Activated T-cell treated with anti-CD3 and anti-CD28 coated beads for 24 hours (primary cell): ENCODE measurements at regions not wholly inside any gene's neighbourhood (a gene's known extent, or its start where the extent isn't known, plus 50 kb on each side); places are given as distances from the start of the nearest gene placed in this dataset.
"Not testable (repeated sequence)": the region's sequence is repeated elsewhere in the genome, so short reads cannot be mapped to it uniquely, and the experiment has no call there.

Source experiments
- DNase-seq: peaks from one replicate; pipeline ENCODE4 v3.0.0-alpha.2; 2020; ENCODE audit warnings: low read depth

GRCh38 chr2:132220589-132220988, 58.8 kb upstream of the ANKRD30BL start:
- DNase-seq: not testable (repeated sequence)

DNA sequence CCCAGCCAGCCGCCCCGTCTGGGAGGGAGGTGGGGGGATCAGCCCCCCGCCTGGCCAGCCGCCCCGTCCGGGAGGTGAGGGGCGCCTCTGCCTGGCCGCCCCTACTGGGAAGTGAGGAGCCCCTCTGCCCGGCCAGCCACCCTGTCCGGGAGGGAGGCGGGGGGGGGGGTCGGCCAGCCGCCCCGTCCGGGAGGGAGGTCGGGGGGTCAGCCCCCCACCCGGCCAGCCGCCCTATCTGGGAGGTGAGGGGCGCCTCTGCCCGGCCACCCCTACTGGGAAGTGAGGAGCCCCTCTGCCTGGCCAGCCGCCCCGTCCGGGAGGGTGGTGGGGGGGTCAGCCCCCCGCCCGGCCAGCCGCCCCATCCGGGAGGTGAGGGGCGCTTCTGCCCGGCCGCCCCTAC, 60.1 kb upstream of the ANKRD30BL start:
- not testable (repeated sequence) for DNase-seq

GRCh38 chr2:132252191-132252893, 90.6 kb upstream of the ANKRD30BL start:
- DNase-seq: no peak

DNA sequence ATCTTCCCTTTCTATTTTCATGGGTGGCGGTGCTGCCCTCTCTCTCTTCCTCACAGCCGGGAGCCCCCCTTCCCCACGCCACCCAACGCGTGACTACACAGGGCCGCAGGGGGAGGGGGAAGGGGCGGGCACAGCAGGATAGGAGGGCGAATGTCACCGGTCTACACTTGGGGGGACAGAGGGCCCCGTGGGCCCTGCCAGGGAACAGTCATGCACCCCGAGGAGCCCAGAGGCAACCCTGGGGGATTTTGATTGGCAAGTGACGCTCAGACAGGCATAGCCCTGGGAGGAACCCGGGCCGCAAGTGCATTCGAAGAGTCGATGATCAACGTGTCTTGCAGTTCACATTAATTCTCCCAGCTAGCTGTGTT, 91.1 kb upstream of the ANKRD30BL start:
- DNase-seq: no peak

GRCh38 chr2:132253496-132254305, 91.9 kb upstream of the ANKRD30BL start:
- DNase-seq: no peak

GRCh38 chr2:132254306-132254919, 92.7 kb upstream of the ANKRD30BL start:
- not testable (repeated sequence) for DNase-seq

GRCh38 chr2:132255714-132256113, 94.0 kb upstream of the ANKRD30BL start:
- DNase-seq: no peak

- DNase-seq: no peak
These were observed 94.6 kb upstream of the ANKRD30BL start for GRCh38 chr2:132256251-132256902.

DNA sequence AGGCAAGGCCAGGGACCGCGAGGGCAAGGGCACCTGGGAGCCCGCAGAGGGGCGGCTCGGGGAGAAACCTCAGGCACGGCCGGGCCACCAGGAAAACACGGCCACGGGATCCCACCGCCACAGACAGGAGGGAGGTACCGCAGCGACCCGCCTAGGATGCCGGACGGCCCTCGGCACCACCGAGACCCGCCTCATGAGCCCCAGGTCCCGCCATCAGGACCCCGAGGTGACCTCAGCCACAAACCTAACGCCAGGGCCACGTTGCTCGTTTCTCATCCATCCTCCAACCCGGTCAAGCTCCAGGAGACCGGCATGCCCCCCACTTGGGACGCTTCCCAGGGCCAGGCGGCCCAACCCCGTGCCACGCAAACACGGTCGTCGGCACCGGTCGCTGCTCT, 95.2 kb upstream of the ANKRD30BL start:
- not testable (repeated sequence) for DNase-seq

DNA sequence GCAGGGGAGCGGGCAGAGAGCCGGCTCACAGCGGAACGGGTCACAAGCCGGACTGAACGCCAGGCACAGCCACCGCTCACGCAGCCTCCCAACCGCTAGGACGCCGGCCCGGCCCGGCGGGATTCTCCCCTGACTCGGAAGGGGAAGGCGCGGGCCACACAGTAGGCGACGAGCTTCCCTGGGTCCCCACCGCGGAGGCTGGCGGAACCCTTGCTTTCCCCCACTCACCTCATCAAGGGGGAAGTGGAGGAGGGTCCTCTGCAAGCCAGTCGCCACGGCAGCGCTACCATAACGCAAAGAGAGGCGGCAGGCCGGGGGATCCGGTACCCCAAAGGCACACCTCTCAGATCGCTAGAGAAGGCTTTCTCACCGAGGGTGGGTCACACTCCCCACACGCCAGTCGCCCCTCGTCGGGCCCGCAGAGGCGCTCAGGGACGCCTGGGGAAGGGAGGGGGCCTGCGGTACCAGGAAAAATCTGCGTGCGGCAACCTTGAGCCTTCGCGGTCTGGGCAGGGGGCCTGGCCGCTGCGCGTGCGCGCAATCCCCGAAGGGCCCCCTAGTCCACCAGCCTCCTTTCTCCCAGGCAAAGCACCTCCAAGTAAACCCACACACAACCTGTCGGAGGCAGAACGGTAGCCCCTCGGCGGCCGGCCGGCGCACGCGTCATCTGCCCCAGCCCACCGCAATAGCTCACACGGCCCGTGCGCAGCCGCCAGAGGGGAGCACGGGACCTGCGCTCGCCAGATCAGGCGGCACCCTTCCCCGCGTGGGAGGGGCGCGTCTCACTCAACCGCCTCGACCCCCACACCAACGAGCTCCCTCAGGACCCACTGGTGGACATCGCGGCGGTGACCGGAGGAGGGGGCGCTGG, 95.8 kb upstream of the ANKRD30BL start:
- DNase-seq: not testable (repeated sequence)

DNA sequence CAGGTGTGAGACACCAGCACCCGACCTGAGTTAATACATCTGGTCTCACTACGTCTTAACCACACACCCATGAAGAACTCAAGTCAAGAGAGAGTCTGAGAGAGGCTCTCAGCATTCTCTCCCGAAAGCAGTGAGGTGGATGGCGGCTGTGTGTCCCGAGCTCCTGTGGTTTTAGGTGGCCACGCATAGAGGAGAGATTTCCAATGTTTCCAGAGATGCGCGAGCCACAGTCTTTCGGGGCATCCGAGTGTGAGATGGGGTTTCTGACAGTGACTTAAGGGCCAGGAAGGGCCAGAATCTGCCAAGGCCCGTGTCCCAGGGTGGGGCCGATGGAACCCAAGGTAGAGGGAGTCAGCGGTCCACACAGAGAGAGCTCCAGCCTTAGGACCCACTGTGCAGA, 97.5 kb upstream of the ANKRD30BL start:
- DNase-seq: not testable (repeated sequence)

DNA sequence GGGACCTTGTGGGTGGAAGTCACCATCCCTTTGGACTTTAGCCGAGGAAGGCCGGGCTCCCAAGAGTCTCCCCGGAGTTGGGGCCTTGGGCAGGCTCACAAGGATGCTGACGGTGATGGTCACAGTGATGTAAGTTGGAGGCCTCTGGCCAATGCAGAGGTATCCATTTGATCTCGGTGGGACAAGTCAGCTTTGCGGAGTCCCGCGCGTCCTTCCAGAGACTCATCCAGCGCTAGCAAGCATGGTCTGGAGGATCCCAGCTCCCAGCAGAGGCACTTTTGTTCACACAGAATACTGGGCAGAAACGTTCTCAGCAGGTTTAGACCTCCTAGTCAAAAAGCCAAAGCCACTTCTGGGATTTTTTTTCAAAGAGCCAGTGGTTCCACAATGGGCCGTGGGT, 103.8 kb upstream of the ANKRD30BL start:
- not testable (repeated sequence) for DNase-seq

GRCh38 chr2:132267105-132267497, 105.3 kb upstream of the ANKRD30BL start:
- no peak for DNase-seq

DNA sequence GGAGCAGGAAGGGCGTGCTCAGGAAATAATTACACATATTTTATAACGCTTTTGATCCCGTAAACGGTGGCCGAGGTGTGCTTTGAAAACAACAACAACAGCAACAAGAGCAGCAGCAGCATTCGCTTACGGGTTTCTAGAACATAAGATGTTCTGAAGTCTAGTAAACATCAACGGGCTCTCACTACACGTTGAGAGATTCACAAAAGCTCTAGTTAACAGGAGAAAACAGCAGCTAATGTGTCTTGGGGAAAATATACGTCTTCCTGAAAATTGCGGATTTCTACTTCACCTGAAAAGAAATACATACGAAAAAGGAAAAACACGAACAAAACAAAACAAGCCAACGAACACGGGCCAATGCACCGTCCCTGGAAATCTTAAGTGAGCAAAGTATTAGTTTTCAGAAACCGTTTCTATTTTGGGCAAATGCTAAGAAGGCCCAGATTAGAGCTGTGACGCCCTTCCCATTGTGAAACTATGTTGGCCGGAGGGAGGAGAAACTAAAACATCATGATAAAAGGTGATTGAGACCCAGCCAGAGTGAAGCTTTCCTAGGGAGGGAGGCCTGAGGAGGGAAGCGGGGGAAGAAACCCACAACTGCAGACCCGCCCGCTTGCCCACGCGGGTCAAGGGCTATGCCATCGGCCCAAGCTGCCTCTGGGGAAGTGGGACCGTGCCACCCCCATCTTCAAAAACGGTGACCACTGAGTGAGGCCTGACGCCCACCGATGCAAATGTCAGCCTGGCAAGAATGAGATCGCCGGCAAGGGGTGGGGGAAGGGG, 105.9 kb upstream of the ANKRD30BL start:
- not testable (repeated sequence) for DNase-seq

DNA sequence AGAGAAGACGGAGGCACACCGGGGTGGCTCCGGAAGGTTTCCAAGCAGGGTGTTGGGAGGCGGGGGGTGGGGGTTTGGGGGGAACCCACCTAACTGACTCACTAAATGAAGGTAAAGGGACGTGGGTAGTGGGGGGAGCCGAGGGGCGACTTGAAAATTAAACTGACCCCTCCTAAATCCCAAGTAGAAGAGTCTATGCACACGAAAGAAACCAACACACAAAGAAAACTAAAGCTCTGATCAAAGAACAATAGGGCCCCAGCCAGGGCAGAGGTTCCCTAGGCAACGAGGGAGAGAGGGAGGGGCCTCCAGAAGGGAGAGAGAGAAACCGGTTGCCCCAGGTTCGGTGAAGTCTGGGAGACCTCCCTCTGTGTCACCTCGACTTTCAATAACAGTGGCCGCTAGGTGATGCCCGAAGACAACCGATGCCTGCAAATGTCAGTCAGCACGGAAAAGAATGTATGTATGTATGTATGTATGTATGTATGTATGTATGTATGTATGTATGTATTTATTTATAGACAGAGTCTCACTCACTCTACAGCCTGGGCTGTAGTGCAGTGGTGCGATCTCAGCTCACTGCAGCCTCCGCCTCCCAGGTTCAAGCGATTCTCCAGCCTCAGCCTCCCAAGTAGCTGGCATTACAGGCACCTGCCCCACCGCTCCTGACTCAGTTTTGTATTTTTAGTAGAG, 106.7 kb upstream of the ANKRD30BL start:
- peak; percentile 13 for DNase-seq

DNA sequence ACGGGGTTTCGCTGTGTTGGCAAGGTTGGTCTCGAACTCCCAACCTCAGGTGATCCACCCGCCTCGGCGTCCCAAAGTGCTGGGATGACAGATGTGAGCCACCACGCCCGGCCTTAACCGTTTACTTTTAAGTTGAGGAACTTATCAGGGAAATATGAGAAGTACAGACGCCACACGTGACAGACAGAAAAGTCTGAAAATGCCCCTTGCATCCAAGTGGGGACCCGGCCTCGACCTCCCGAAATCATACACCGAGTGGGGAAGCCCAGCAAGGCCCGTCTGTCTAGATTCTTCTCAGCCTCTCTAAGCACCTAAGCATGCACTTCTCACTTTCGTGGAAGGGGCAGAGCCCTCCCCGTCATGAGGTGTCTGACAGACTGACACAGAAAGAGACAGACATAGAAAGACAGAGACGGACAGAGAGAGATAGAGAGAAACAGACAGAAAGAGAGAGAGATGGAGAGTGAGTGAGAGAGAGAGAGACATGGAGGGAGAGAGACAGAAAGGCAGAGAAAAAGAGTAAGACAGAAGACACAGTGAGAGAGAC, 107.3 kb upstream of the ANKRD30BL start:
- no peak for DNase-seq

GRCh38 chr2:132270255-132270654, 108.5 kb upstream of the ANKRD30BL start:
- DNase-seq: no peak

GRCh38 chr2:132270981-132271546, 109.3 kb upstream of the ANKRD30BL start:
- no peak for DNase-seq

- DNase-seq: not testable (repeated sequence)
These were observed 110.0 kb upstream of the ANKRD30BL start for GRCh38 chr2:132271794-132272193.
